HL-60 (cell line): ENCODE measurements at regions not wholly inside any gene's neighbourhood (a gene's known extent, or its start where the extent isn't known, plus 50 kb on each side); places are given as distances from the start of the nearest gene placed in this dataset.

ENCODE experiments used
- CTCF ChIP-seq: IDR thresholded peaks from one replicate; pipeline ENCODE4 v1.5.1; 2011; ENCODE audit warnings: low read length, control low read depth, inconsistent platforms; ENCODE audit not compliant: insufficient read depth
- POLR2AphosphoS5 ChIP-seq: IDR thresholded peaks from 2 replicates; pipeline ENCODE4 v1.6.1; 2012; ENCODE audit warnings: low read depth
- REST ChIP-seq: IDR thresholded peaks from 2 replicates; pipeline ENCODE4 v1.6.1; 2012; ENCODE audit warnings: low read depth; ENCODE audit not compliant: insufficient replicate concordance
- SPI1 ChIP-seq: IDR thresholded peaks from 2 replicates; pipeline ENCODE4 v1.6.1; 2012; ENCODE audit warnings: low read depth, mild to moderate bottlenecking, borderline replicate concordance

GRCh38 chr18:71105994-71106546 lies 817.2 kb downstream of the SOCS6 start:
- no peak for TF ChIP-seq CTCF
- TF ChIP-seq POLR2AphosphoS5: no peak
- TF ChIP-seq SPI1: no peak
- no peak for TF ChIP-seq REST
